GM18861 (cell line): ENCODE measurements at regions not wholly inside any gene's neighbourhood (a gene's known extent, or its start where the extent isn't known, plus 50 kb on each side); places are given as distances from the start of the nearest gene placed in this dataset.
A peak's percentile ranks its signal among the peaks of the same experiment; 100 is the strongest.

Experiments used
- ATAC-seq: cut with Tn5 transposase; IDR thresholded peaks from one replicate; pipeline ENCODE4 v1.9.1; 2021; ENCODE audit not compliant: unreplicated experiment

DNA sequence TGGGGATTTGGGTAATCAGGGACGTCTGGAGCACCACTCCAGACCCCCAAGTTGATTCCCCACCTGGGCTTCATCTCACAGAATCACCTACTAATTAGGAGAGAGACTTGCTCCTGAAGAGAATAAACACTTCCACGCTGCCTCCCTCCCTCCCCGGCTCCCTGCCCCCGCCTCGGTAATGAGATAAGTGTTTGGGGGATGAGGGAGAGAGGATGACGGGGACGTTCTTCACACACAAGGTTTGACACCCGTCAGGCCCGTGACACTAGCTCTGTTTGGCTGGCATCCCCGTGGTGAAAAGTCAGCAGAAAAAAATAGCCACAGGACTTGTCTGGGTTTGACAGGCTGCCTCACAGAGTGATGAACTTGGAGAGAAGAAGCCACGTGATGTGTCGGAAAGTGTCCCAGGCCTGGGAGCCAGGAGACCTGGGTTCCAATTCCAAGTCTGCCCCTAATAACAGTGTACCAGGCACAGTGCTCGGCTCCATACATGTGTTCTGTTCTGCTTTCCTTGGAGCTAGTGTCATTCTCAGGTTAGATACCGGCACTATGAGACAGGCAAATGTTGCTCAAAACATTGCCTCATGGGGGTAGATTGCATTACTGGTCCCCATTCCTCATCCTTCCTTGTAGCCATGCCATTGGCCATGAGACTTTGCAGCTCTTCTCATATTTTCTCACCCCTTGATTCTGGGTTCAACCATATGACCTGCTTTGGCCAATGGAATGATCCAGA is 578.0 kb downstream of the BCOR start:
- ATAC-seq: no peak

DNA sequence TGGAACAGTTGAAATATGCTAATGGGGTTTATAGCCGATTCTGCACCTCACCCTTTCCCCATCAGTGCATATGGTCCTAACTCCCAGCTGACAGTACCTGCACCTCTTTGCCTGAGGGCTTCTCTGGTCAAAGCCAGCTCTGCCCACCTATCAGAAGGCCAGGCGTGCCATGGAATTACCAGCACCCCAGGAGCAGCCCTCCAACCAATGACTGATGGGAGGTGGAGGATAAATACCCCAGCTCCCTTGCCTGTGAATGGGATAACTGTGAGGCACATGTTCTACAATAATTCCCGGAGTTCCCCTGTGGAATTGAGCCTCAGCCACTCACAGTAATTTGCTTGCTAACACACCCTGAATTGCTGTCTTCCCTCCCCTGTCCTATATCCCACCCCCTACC is 572.0 kb downstream of the BCOR start:
- ATAC-seq: no peak

DNA sequence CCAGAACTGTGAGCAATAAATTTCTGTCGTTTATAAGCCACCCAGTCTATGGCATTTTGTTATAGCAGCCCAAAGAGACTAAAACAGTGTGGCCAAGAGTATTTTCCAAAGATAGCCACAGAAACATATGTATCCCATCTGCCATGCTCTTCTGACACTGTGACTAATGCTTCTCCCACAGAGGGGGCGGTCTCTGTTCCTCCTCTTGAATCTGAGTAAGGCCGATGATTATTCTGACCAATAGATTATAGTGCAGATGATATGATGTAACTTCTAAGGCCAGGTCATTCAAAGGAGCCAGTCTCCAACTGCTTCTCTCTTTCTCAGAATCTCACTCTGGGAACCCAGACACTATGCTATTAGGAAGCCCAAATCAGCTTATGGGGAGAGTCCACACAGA is 570.7 kb downstream of the BCOR start:
- ATAC-seq: no peak

DNA sequence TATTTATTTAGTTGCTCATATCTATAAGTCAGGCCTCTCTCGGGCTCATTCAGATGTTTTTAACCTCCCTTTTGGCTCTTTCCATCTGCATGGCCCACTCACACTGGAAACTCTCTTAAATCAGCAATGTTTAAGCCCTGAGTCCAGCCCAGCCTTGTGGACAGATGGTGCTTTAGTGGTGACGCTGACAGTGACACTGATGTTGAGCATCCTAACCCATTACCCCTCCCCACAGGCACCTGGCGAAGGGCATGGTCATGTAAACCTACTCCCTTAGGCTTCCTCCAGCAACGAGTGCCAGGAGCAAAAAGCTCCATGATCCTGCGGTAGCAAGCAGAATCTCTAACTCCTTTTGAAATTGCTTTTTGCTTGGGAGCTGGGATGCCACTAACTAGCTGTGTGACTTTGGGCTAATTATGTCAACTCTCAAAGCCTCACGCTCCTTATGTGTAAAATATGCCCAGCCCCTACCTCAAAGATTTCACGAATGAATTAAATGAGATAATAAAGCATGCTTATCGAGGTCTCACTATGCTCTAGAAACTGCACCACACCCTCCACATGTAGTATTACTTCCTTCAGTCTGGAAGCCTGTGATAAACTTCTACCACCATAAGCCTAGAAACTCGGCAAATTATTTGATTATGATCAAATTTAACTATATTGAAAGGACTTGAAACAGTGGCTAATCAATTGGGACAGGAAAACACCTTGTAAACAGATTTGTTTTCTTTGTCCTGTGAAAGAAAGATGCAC is 569.4 kb downstream of the BCOR start:
- ATAC-seq: no peak

DNA sequence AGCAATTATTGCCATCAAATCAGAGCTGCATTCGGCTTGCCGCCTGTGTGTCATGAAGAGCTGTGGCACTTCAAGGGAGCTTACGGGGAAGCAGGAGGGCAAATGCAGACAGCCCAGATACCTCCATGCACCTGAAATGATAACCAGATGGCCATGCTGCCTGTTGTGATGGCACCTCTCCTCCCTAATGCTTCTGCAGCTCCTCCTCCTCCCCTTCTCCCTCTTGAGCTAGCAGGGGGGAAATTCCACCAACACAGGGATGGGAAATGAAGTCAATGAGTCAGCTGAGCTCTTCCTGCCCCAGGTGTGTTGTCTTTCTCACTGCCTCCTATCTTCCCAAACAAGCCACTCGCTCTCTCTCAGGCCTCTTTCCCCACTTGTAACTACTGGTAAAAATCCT is 565.0 kb downstream of the BCOR start:
- ATAC-seq: no peak

DNA sequence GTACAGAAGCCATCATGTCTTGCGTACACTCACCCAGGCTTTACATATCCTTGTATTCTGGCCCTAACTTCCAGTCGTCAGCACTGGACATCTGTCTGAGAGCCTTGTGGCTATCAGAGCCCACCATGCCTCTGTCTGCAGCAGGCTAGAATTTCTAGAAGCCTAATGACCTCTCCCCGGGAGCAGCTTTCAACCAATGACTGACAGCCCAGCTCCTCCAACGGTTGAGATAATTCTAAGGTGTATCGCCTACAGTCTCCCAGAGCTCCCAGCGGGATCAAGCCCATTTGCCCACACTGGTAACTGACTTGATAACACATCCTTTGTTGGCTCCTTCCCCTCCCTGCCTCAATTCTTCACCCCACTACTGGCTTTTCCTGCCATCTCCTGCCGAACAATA is 562.8 kb downstream of the BCOR start:
- ATAC-seq: no peak

DNA sequence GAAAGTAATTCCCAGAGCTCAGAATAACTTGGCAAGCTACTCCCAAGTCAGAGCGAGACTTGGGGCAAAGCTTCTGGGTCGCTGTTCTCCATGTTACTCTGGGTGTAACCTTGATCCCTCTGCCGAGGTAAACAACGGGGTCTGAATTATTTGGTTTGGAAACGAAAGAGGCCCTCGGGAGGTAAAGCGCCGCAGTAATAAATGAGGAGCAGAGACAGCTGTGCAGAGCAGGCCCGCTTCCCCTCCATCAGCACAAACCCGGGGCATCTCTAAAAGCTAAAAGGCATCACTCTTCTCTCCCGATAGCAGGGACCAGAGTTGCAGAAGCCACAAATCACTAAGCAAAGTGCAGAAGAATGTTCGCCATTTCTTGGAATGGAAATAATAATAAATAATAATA is 561.5 kb downstream of the BCOR start:
- ATAC-seq: no peak

DNA sequence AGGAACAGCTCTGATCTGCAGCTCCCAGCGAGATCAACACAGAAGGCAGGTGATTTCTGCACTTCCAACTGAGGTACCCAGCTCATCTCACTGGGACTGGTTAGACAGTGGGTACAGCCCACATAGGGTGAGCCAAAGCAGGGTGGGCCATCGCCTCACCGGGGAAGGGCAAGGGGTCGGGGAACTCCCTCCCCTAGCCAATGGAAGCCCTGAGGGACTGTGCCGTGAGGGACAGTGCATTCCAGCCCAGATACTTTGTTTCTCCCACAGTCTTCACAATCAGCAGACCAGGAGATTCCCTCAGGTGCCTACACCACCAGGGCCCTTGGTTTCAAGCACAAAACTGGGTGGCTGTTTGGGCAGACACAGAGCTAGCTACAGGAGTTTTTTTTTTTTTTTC is 555.9 kb downstream of the BCOR start:
- no peak for ATAC-seq

DNA sequence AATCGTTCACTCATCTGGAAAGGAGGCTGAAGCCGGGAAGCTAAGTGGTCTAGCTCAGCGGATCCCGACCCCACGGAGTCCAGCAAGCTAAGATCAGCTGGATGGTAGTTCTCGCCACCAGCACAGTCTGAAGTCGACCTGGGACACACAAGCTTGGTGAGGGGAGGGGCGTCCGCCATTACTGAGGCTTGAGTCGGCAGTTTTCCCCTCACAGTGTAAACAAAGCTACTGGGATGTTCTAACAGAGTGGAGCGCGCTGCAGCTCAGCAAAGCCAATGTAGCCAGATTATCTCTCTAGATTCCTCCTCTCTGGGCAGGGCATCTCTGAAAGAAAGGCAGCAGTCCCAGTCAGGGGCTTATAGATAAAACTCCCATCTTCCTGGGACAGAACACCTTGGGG is 555.4 kb downstream of the BCOR start:
- ATAC-seq: no peak

DNA sequence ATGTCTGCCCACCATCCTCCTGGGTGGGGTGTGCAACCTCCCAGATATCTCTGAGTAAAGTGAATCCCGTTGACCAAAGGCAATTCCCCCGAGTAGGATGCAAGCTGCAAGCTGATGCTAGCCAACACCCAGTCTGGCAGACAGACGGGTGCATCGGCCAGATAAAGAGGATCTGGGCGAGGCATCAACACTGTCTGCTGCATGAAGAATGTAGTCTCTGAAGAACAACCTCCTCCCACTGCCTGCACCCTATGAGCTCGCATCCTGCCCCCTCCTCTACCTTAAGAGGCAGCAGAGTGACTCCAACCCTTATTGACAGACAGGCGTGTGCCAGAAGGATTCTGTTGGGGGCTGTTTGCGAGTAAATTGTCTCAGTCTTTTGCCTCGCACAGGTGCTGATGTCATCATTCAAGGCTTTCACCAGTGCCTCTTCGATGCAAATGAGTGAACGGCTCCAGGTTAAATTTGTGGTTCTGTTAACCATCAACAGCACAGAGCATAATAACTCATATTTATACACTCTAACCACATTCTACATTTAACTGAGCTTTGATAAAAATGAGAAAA is 546.9 kb downstream of the BCOR start:
- ATAC-seq: peak; percentile 68

DNA sequence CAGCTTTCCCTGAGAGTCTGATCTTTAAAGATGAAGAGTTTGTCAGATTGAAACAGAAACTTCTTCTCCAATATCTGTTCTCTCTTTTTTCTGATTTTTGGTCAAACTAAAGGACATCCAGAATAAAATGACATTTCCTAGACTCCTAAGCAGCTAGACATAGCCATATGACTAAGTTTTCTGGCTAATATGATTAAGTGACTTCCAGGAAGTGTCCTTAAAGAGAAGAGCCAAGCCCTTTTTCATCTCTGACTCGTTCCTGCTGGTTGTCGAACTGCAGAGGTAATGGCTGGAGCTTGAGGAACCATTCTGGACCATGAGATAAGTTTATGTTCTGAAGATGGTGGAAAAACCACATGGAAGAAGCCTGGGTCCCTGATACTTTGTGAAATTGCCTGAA is 546.0 kb downstream of the BCOR start:
- no peak for ATAC-seq

DNA sequence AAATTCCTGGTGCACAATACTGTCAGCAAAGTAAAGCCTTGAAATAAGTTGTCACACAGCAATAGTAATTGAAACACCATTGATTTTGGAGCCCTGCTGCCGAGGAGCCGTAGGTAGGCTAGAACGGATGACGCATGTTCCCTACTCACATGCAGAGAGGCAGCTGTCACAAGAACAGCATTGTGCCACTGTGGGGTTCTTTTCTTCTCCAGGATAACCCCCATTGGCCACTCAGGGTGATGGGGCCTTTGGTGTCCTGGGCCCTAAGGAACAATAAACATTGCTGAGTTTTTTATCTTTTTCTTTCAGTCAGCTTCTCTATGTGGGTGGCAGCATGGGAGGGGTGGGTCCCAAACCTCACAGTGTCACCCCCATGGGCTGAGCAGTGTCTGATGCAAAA is 542.3 kb downstream of the BCOR start:
- ATAC-seq: no peak

DNA sequence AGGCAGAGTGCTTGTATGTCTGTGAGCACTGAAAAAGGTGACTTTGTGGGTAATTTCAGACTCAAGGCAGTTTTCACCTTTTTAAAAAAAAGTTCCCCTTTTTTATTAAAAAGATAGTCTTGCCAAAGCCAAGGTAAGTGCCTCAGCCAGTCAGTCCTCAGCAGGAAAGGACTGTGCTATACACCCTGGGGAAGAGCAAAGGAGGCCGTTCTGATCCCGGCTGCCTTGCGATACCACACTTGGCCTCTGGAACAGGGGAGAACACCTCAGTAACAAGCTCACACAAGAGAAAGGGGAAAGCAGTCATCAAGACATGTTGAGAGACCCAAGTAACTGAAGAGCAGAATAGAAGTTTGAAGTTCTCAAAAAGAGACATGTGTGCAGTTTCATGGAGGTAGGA is 541.7 kb downstream of the BCOR start:
- no peak for ATAC-seq

DNA sequence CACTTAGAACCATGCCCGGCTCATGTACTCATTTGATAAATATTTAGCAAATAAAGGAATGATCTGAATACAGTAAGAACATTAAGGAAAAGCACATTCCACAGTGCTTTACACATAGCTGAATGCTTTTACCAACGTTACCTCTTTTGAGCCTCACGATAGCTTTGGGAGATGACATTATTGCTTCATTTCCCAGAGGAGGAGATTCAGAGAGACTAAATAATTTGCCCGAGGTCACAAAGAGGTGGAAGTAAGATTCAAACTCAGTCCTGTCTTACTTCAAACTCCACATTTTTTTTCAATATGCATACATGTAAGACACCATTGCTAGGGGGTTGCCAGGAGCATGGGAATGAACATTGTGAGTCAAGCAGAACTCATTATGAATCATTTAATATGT is 538.5 kb downstream of the BCOR start:
- no peak for ATAC-seq

DNA sequence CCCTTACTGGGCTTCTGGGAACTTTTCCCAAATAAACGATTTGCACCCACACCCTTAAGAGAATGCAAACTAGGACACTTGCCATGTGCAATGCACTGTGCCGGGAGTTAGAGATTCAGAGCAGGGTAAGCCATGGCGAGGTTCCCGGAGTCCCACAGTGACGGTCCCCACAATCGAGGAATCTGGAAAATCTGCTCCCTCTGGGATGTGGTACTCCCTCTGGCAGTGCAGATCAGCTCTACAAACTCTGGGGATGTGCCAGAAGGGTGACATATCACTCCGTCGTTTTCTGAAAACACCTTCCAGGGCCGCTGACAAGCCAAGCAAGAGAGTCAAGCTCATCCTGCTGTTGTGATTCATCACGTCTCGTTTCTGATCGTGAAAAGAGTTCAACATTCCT is 537.5 kb downstream of the BCOR start:
- ATAC-seq: no peak

DNA sequence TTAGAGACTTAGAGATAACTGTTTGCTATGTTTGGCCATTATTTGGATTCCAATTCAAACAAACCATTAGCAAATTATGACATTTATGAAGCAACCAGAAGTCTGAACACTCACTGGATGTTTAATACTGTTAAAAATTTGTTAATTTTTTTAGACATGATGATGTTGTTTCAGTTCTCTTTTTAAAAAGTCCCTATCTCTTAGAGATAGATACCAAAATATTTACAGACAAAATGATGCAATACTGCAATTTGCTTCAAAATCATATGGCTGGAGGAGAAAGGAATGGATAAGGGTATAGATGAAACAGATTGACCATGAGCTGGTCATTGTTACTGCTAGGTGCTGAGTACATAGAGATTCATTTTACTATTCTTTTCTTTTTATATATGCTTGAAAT is 534.6 kb downstream of the BCOR start:
- ATAC-seq: no peak

DNA sequence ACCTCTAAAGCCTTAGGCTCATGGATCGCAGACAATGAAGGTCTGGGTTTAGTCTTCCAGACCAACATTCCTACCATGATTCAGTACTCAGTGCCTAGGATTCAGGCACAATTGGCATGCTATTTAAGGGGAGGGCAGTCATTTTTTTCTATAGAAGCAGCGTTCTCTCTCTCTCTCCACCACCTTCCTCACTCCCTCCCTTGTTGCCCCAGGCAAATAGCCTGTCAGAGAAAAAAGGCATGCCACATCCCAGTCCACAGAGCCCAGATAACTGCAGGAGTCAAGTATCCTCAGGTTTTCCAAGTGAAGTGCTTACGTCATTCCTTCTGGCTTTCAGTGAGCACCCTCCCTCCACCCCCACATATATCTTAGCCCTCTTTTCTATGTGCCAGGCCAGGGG is 533.0 kb downstream of the BCOR start:
- ATAC-seq: no peak

DNA sequence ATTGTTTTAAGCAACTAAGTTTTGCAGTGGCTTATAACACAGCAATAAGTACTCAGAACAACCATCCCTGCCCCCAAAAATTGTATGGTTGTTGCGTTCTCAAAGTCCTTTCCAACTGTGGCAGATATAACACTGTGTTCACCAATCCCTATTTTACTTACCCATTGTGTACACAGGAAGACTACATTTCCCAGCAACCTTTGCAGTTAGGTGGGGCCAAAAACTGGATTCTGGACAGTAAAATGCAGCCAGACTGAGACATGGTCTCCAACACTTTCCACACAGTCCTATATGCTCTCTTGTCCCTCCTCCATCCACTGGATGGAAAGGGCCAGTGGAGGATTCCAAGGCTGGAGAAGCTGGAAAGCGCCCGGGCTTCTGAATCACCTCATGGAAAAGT is 523.6 kb downstream of the BCOR start:
- ATAC-seq: no peak

DNA sequence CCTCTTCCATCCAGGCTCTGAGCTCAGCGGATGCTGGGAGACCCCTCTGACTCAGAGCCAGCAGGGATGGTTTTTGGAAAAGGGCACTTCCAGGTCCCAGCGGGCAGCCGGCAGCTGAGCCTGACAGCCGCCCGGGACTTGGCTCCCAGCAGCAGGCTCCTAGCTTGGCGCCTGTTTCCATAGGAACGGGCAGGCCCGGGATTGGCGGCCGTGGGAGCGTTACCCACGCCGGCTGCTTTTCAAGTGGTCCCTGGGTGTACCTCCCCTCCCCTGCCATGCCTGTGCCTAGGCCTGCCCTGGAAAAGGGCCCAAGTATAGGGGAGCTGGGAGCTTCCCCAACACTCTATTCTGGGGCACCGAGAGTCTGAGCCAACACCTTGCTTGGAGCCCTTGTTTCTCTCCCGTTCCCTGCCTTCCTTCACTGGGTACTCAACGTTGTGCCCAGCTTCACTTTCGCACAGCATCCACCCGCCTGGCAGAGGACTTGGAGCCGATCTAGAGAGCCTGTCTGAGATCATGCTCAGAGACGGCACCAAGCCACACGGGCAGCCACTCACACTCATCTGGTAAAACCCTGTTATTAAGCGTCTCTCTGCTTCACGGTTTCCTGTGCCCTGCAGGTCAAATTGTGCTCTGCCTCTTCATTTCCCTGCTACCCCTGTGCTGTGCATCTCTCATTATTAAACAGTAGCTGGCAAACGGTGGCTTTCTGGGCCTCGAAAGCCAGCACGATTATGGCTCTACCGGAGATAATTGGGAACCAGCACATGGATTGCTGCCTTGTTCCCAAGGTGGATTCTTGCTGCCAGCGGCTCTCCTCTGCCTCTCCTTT is 521.5 kb downstream of the BCOR start:
- no peak for ATAC-seq

DNA sequence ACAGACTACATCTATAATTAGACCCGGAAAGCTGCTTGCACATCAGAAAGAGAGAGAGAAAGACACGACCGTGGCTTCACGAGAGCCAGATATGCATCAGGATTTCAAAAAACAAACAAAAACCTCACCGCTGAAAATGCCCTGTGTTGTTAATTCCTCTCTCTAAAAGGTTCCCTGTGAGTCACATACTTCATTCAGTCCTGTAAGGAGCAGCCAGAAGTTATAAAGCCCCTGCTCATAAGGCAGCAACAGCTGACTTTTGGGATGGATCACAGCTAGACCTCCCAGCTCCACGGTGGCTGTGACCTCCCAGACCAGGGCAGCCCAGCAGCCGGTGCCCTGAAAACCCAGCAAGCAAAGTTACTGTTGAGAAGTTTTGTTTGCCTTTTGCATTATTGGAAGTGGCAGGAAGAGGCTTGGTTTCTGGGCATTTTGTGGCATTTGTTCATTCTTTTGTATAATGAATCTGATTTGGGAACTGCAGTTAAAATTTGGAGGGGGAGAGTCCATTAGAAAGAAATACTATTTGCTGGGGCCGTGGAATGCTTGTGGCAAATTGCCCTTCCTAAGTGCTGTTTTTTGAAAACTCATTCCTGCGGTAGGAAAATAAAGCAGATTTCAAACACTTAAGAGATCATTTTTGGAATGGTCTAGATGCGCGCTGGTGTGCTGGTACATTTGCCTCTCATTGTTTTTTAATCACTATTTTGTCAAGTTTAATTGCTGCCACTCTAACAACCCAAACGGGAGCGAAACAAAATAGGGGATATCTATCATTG is 520.4 kb downstream of the BCOR start:
- no peak for ATAC-seq
